ENCODE measurements at regions not wholly inside any gene's neighbourhood (a gene's known extent, or its start where the extent isn't known, plus 50 kb on each side); places are given as distances from the start of the nearest gene placed in this dataset.

DNA sequence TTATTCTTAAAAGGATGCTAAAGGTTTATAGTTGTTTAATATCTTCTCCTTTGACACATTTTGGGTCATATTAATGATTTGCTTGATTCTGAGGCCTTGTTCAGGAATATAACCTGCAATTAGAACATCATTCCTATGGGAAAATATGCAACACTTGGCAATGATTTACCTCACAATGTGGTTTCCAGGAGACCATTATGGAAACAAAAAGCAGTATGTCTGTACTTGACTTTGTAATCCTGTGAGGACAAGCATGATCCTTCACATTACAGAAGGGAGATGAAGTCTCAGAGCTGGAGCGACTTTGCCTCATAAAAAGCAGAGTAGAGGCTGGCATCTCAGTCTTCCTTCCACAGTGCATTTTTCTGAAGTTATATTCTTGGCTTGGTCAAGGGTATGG, 57.0 kb upstream of the CDCA7L start:
- DNase-seq = no peak

DNA sequence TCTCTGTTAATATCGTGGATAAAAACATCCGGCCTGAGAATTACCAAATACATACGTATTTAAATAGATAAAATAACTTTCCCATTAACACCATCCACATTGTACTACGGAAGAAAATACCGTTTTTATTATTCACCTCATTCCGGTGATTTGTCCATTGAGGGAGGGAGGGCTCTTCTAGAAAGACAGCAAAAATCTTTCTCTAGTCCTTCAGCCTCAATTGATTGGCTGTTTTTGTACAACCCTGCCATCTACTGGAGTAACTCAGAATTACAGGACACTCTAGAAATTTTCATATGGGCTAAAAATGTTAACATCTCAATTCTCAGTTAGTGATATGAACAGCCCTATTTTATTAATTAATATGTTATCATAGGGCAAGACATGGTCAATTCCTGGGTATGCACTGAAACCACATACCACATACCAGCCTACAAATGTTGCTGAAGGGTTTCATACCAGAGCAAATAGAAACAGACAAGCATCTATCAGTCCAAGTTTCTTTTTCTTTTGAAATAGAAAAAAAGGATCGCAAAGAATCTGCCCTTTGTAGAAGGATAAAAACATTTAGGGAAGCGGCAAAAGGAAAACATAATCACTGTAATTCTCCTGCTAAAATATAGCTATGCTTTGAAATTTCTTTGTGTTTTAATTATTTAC, 55.8 kb upstream of the CDCA7L start:
- peak in 3 of 6 experiments; percentile 34 to 69 (median 63) for DNase-seq

DNA sequence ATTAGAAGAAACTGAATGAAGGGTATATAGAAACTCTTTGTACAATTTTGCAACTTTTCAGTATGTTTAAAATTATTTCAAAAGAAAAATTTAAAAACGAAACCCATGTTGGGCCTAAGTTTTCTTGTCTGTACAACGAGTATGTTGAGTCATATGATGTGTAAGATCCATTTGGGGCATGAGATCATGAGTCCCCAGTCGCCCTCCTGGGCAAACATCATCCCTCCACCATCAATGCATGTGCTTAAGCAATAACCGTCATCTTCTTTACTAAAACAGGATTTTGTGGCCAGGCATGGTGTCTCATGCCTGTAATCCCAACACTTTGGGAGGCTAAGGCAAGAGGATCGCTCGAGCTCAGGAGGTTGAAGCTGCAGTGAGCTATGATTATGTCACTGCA, 54.2 kb upstream of the CDCA7L start:
- DNase-seq = no peak

DNA sequence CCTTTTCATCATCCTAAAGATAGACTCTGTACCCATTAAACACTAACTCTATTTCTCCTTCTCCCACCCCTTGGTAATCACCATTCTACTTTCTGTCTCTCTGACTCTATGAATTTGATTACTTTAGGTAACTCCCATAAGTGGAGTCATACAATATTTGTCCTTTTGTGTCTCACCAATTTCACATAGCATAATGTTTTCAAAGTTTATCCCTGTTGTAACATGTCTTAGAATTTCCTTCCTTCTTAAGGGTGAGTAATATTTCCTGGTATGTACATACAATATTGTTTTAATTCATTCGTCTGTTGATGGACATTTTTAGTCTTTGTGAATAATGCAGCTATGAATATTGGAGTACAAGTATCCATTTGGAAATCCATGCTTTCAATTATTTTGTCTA, 50.9 kb upstream of the CDCA7L start:
- no peak for DNase-seq
